ENCODE measurements at regions not wholly inside any gene's neighbourhood (a gene's known extent, or its start where the extent isn't known, plus 50 kb on each side); places are given as distances from the start of the nearest gene placed in this dataset.

DNA sequence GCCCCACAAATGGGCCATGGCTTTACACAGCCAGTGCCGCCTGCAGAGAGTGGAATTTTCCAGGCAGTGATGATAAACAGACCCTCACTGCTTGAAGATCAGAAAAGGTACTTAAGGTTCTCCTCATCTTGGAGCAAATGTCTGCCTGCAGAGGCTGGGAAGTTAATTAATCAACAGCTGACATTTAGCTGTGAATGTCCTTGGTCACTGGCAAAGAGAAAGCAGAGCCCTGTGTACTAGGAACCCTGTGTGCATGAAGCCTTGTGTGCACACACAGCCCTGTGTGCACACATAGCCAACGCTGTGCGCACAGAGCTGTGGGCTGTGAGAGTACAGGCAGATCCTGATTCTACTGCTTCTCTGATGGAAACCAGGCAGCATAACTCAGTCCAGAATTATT is 291.6 kb upstream of the MKI67 start:
- Histone ChIP-seq H3K4me3 (no peak overlapping the region), H3K9me2 (replicated peaks; ENCODE audit: insufficient read depth) (no peaks in the 10 kb centered on the region), H3K27ac (no peak overlapping the region), H4K20me1 (ENCODE audit: insufficient read depth, poor library complexity, severe bottlenecking) (no peaks in the 10 kb centered on the region), H3K36me3 (replicated peaks; ENCODE audit: insufficient read depth, low read depth) (no peaks in the 10 kb centered on the region), H2AFZ (no peak overlapping the region), H3K27me3 (no peaks in the 10 kb centered on the region), H3K4me1 (ENCODE audit: insufficient read depth) (no peaks in the 10 kb centered on the region), H3K9me3 (ENCODE audit: low read depth) (no peaks in the 10 kb centered on the region), H3K79me2 (no peaks in the 10 kb centered on the region), H3K4me2 (no peak overlapping the region)
- no peak for DNase-seq (ENCODE audit: low spot score)
- TF ChIP-seq EZH2phosphoT487 (IDR thresholded peaks at IDR 0.05; ENCODE audit: low read depth, severe bottlenecking, unreplicated experiment) (no peak), EZH2 (IDR thresholded peaks at IDR 0.05; ENCODE audit: borderline replicate concordance) (no peak)
- TF ChIP-seq, protein P1, sequence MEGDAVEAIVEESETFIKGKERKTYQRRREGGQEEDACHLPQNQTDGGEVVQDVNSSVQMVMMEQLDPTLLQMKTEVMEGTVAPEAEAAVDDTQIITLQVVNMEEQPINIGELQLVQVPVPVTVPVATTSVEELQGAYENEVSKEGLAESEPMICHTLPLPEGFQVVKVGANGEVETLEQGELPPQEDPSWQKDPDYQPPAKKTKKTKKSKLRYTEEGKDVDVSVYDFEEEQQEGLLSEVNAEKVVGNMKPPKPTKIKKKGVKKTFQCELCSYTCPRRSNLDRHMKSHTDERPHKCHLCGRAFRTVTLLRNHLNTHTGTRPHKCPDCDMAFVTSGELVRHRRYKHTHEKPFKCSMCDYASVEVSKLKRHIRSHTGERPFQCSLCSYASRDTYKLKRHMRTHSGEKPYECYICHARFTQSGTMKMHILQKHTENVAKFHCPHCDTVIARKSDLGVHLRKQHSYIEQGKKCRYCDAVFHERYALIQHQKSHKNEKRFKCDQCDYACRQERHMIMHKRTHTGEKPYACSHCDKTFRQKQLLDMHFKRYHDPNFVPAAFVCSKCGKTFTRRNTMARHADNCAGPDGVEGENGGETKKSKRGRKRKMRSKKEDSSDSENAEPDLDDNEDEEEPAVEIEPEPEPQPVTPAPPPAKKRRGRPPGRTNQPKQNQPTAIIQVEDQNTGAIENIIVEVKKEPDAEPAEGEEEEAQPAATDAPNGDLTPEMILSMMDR (IDR thresholded peaks at IDR 0.05; ENCODE audit: poor library complexity) = no peak
- 71% methylated on average over 3 of the region's 3 CpGs for WGBS (ENCODE audit: low lambda C conversion rate, missing lambda C conversion rate)

DNA sequence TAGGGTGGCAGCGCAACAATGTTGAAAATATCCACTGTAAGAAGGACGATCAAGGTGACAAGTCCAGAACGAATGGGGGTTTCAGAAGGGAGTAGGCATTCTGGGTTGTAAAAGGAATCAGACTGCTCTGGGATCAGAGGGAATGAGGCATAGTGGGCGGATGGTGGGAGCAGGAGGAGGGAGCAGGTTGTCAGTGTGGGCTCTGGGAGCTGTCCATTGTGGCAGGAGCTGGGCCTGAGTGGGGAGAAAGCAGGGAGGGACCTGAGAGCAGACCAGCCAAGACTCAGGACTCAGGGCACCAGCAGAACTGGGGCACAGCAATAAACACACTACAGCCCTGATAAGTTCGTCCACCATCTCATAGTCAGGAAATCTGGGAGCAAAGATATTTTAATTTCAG is 292.6 kb upstream of the MKI67 start:
- Histone ChIP-seq H3K36me3 (replicated peaks; ENCODE audit: insufficient read depth, low read depth) (no peaks in the 10 kb centered on the region), H3K79me2 (no peaks in the 10 kb centered on the region), H3K27me3 (no peaks in the 10 kb centered on the region), H3K4me3 (no peak overlapping the region), H3K9me3 (ENCODE audit: low read depth) (no peaks in the 10 kb centered on the region), H3K9me2 (replicated peaks; ENCODE audit: insufficient read depth) (no peaks in the 10 kb centered on the region), H4K20me1 (ENCODE audit: insufficient read depth, poor library complexity, severe bottlenecking) (no peaks in the 10 kb centered on the region), H3K4me1 (ENCODE audit: insufficient read depth) (no peaks in the 10 kb centered on the region), H3K27ac (no peak overlapping the region), H2AFZ (no peak overlapping the region), H3K4me2 (no peak overlapping the region)
- TF ChIP-seq EZH2 (IDR thresholded peaks at IDR 0.05; ENCODE audit: borderline replicate concordance) (no peak), EZH2phosphoT487 (IDR thresholded peaks at IDR 0.05; ENCODE audit: low read depth, severe bottlenecking, unreplicated experiment) (no peak)
- TF ChIP-seq, protein P1 (IDR thresholded peaks at IDR 0.05; ENCODE audit: poor library complexity) = no peak
- WGBS (ENCODE audit: low lambda C conversion rate, missing lambda C conversion rate) = 78% methylated on average over 5 of the region's 5 CpGs
- no peak for DNase-seq (ENCODE audit: low spot score)

DNA sequence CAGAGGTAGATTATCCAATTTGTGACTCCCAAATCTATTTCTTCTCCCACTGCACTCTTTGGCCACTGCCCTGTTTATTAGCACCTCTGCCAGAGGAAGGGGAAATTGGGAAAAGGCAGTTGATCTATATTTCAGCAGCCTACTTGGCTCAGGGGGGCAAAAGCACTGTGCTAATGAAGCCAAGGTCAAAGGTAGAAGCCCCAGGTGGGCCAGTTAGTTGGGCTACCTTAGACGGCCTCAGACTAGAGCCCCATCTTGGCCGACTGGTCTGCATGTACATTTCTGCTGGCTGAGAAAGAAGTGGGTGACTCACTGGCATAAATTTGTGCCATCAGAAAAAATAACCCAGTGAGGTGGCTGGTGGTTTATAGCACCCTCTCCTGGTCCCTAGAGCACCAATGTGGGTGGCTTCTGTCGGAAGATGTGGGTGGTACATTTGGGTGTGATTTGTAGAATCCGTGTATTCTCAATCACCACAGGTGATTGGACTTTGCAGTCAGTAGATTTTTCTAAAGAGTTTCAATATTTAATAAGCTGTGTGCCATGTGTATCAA is 293.3 kb upstream of the MKI67 start:
- H3K4me3 ChIP-seq = no peak overlapping the region
- no peak overlapping the region for H3K27ac ChIP-seq
- WGBS (ENCODE audit: low lambda C conversion rate, missing lambda C conversion rate) = 93% methylated on average over 4 of the region's 4 CpGs
- TF ChIP-seq EZH2phosphoT487 (IDR thresholded peaks at IDR 0.05; ENCODE audit: low read depth, severe bottlenecking, unreplicated experiment) (no peak), EZH2 (IDR thresholded peaks at IDR 0.05; ENCODE audit: borderline replicate concordance) (no peak)
- TF ChIP-seq, protein P1 (IDR thresholded peaks at IDR 0.05; ENCODE audit: poor library complexity) = no peak
- no peaks in the 10 kb centered on the region for H3K79me2 ChIP-seq
- no peaks in the 10 kb centered on the region for H3K27me3 ChIP-seq
- H2AFZ ChIP-seq = no peak overlapping the region
- no peak overlapping the region for H3K4me2 ChIP-seq
- H4K20me1 ChIP-seq (ENCODE audit: insufficient read depth, poor library complexity, severe bottlenecking) = no peaks in the 10 kb centered on the region
- no peaks in the 10 kb centered on the region for H3K36me3 ChIP-seq (replicated peaks; ENCODE audit: insufficient read depth, low read depth)
- no peaks in the 10 kb centered on the region for H3K9me2 ChIP-seq (replicated peaks; ENCODE audit: insufficient read depth)
- no peaks in the 10 kb centered on the region for H3K4me1 ChIP-seq (ENCODE audit: insufficient read depth)
- DNase-seq (ENCODE audit: low spot score) = no peak
- no peaks in the 10 kb centered on the region for H3K9me3 ChIP-seq (ENCODE audit: low read depth)

DNA sequence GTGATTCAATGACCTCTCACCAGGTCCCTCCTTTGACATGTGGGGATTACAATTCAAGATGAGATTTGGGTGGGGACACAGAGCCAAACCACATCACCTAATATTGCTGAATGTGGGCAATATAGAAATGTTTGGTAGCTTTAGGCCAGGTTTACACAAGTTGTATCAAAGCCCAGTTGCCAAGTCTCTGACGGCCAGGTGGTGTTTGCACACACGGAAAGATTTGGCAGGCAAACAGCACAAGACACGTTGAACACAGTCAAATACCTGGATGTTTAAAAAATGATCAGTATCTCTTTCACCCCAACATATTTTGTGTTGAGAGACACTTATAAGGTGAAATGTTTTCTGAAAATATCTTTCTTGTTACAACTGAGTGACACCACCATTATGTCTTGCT is 294.4 kb upstream of the MKI67 start:
- H3K9me2 ChIP-seq (replicated peaks; ENCODE audit: insufficient read depth) = no peaks in the 10 kb centered on the region
- no peaks in the 10 kb centered on the region for H3K27me3 ChIP-seq
- DNase-seq (ENCODE audit: low spot score) = no peak
- H3K4me1 ChIP-seq (ENCODE audit: insufficient read depth) = no peaks in the 10 kb centered on the region
- no peak overlapping the region for H2AFZ ChIP-seq
- no peak overlapping the region for H3K4me3 ChIP-seq
- no peaks in the 10 kb centered on the region for H3K9me3 ChIP-seq (ENCODE audit: low read depth)
- H4K20me1 ChIP-seq (ENCODE audit: insufficient read depth, poor library complexity, severe bottlenecking) = no peaks in the 10 kb centered on the region
- no peaks in the 10 kb centered on the region for H3K36me3 ChIP-seq (replicated peaks; ENCODE audit: insufficient read depth, low read depth)
- no peak overlapping the region for H3K4me2 ChIP-seq
- WGBS (ENCODE audit: low lambda C conversion rate, missing lambda C conversion rate) = 89% methylated on average over 3 of the region's 3 CpGs
- no peak overlapping the region for H3K27ac ChIP-seq
- TF ChIP-seq EZH2phosphoT487 (IDR thresholded peaks at IDR 0.05; ENCODE audit: low read depth, severe bottlenecking, unreplicated experiment) (no peak), EZH2 (IDR thresholded peaks at IDR 0.05; ENCODE audit: borderline replicate concordance) (no peak)
- TF ChIP-seq, protein P1 (IDR thresholded peaks at IDR 0.05; ENCODE audit: poor library complexity) = no peak
- H3K79me2 ChIP-seq = no peaks in the 10 kb centered on the region
